OCI-LY7 (cell line): ENCODE measurements at regions not wholly inside any gene's neighbourhood (a gene's known extent, or its start where the extent isn't known, plus 50 kb on each side); places are given as distances from the start of the nearest gene placed in this dataset.

Experiments
- EZH2phosphoT487 ChIP-seq: fragments of 200-600 bp; sonication (generic); IDR thresholded peaks from 2 replicates; pipeline ENCODE4 v1.6.1; 2018; ENCODE audit warnings: low read depth, borderline replicate concordance, mild to moderate bottlenecking, mixed run types, antibody characterized with exemption, low read length, moderate library complexity, mixed read lengths
- TF ChIP-seq, protein P1 (sequence below): fragments of 200-600 bp; sonication (generic); conservative IDR thresholded peaks from 2 replicates; pipeline ENCODE4 v1.5.1; 2014; ENCODE audit warnings: mild to moderate bottlenecking, antibody characterized with exemption, low read length, moderate library complexity, mixed read lengths

DNA sequence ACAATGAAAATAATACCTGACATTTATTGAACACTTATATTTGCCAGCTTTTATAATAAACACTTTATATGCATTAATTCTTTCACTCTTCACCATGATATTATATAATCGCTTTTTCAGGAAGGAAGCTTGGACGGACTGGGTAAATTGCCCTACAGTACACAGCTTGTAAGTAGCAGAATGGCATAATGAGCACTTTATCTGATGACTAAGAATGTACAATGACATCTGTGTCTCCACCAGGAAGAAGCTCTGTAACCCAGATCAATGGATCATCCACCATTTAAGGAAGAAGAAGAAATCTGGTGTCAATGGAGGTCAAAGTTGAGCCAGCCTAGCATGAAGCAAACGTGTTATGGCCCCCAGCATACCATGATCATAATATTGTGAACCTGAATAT lies 444.0 kb upstream of the SPHKAP start:
- no peak for TF ChIP-seq EZH2phosphoT487
- TF ChIP-seq, protein P1, sequence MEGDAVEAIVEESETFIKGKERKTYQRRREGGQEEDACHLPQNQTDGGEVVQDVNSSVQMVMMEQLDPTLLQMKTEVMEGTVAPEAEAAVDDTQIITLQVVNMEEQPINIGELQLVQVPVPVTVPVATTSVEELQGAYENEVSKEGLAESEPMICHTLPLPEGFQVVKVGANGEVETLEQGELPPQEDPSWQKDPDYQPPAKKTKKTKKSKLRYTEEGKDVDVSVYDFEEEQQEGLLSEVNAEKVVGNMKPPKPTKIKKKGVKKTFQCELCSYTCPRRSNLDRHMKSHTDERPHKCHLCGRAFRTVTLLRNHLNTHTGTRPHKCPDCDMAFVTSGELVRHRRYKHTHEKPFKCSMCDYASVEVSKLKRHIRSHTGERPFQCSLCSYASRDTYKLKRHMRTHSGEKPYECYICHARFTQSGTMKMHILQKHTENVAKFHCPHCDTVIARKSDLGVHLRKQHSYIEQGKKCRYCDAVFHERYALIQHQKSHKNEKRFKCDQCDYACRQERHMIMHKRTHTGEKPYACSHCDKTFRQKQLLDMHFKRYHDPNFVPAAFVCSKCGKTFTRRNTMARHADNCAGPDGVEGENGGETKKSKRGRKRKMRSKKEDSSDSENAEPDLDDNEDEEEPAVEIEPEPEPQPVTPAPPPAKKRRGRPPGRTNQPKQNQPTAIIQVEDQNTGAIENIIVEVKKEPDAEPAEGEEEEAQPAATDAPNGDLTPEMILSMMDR, result no peak
